Upper lobe of left lung (tissue), 6 donors: ENCODE measurements at regions not wholly inside any gene's neighbourhood (a gene's known extent, or its start where the extent isn't known, plus 50 kb on each side); places are given as distances from the start of the nearest gene placed in this dataset.

Experiments used
- ATAC-seq, 2 donors: fragments of 200-7000 bp; cut with Tn5 transposase; one replicate each; pipeline ENCODE4 v1.9.1; 2022; ENCODE audit warnings: mild to moderate bottlenecking in 2 of 2, moderate library complexity in 2 of 2; ENCODE audit not compliant: low FRiP score in 2 of 2
- DNase-seq, 2 donors: peaks; one replicate each; pipeline ENCODE4 v3.0.0-alpha.2; 2019 to 2020
- H3K27ac ChIP-seq, 4 donors: fragments of 200-600 bp; sonication (generic); one replicate each; pipeline ENCODE4 v1.5.1; 2016 to 2019
- H3K27me3 ChIP-seq, 4 donors: fragments of 200-600 bp; sonication (generic); one replicate each; pipeline ENCODE4 v1.5.1; 2017 to 2019
- H3K36me3 ChIP-seq, 4 donors: fragments of 200-600 bp; sonication (generic); one replicate each; pipeline ENCODE4 v1.5.1; 2016 to 2019
- H3K4me1 ChIP-seq, 4 donors: fragments of 200-600 bp; sonication (generic); one replicate each; pipeline ENCODE4 v1.5.1; 2018 to 2019
- H3K4me3 ChIP-seq, 4 donors: fragments of 200-600 bp; sonication (generic); one replicate each; pipeline ENCODE4 v1.5.1; 2017 to 2019; ENCODE audit warnings: mild to moderate bottlenecking in 2 of 4, moderate library complexity in 1 of 4
- H3K9me3 ChIP-seq, 4 donors: fragments of 200-600 bp; sonication (generic); one replicate each; pipeline ENCODE4 v1.5.1; 2018 to 2019
- CTCF ChIP-seq, 6 experiments: fragments of 450-650 bp in 4 of 6; fragments of 200-600 bp in 2 of 6; sonication (generic) in 2 of 6; IDR thresholded peaks; one replicate each; pipeline ENCODE4 v1.5.1; 2016 to 2019; ENCODE audit warnings: antibody characterized with exemption in 6 of 6
- EP300 ChIP-seq, 4 donors: sonication (generic); formaldehyde crosslinking; IDR thresholded peaks; one replicate each; pipeline ENCODE4 v1.5.1; 2017; ENCODE audit warnings: antibody characterized with exemption in 4 of 4, control low read depth in 2 of 4
- POLR2A ChIP-seq, 4 donors: fragments of 450-650 bp; IDR thresholded peaks; one replicate each; pipeline ENCODE4 v1.5.1; 2016 to 2017; ENCODE audit warnings: antibody characterized with exemption in 4 of 4, mild to moderate bottlenecking in 2 of 4
- POLR2AphosphoS5 ChIP-seq, 2 donors: sonication (generic); formaldehyde crosslinking; IDR thresholded peaks; one replicate each; pipeline ENCODE4 v1.5.1; 2017; ENCODE audit warnings: antibody characterized with exemption in 2 of 2
- WGBS, 2 donors: methylation state at CpG; one replicate each; pipeline ENCODE4 v1.1.5; 2017 to 2018; 5-methylcytosine and 5-hydroxymethylcytosine counted together
- donor health status: DM: no; HTN: no; CAD: no; lungs with moderate emphysema.
- donor health status: DM: no; HTN: yes; CAD: no; lungs with severe emphysema.

- Histone ChIP-seq H3K4me3 (no peak overlapping the region), H3K36me3 (no peaks in the 10 kb centered on the region), H3K27ac (peak overlapping the region in 2 of 4 donors; percentile 0 to 5), H3K4me1 (peaks cover 6 to 20% (median 12%) of the 10 kb centered on the region in 4 donors), H3K9me3 (no peaks in the 10 kb centered on the region), H3K27me3 (no peaks in the 10 kb centered on the region)
- DNase-seq = peak in 1 of 2 donors; percentile 64
- peak in 1 of 2 donors; percentile 39 for TF ChIP-seq POLR2AphosphoS5 (IDR thresholded peaks at IDR 0.05)
- no peak for TF ChIP-seq POLR2A (IDR thresholded peaks at IDR 0.05)
- peak in 1 of 4 donors; percentile 75 for TF ChIP-seq EP300 (IDR thresholded peaks at IDR 0.05)
- no peak for TF ChIP-seq CTCF (IDR thresholded peaks at IDR 0.05)
- peak; percentile 66 to 90 for ATAC-seq
- whole genome bisulfite sequencing, 2 donors = 45 to 67% methylated on average over 2 of the region's 2 CpGs
These were observed 104.4 kb upstream of the SERBP1 start for GRCh38 chr1:67534627-67535065.

- peaks cover 6 to 20% (median 12%) of the 10 kb centered on the region in 4 donors for H3K4me1 ChIP-seq
- H3K9me3 ChIP-seq = no peaks in the 10 kb centered on the region
- ATAC-seq = peak; percentile 90 to 96
- peak in 1 of 2 donors; percentile 86 for DNase-seq
- H3K36me3 ChIP-seq = no peaks in the 10 kb centered on the region
- H3K4me3 ChIP-seq = no peak overlapping the region
- H3K27ac ChIP-seq = peak overlapping the region in 1 of 4 donors; percentile 0
- no peaks in the 10 kb centered on the region for H3K27me3 ChIP-seq
- 2 to 8% methylated on average over 5 of the region's 5 CpGs for WGBS, 2 donors
- TF ChIP-seq POLR2A (IDR thresholded peaks at IDR 0.05) (no peak), POLR2AphosphoS5 (IDR thresholded peaks at IDR 0.05) (peak in 1 of 2 donors; percentile 56), EP300 (IDR thresholded peaks at IDR 0.05) (no peak), CTCF (IDR thresholded peaks at IDR 0.05) (peak; percentile 63 to 90 (median 84))
These were observed 105.3 kb upstream of the SERBP1 start for GRCh38 chr1:67535474-67535873.

GRCh38 chr1:67536957-67537666 is 106.9 kb upstream of the SERBP1 start:
- no peaks in the 10 kb centered on the region for H3K27me3 ChIP-seq
- no peak overlapping the region for H3K4me3 ChIP-seq
- H3K9me3 ChIP-seq = no peaks in the 10 kb centered on the region
- WGBS, 2 donors = 77 to 82% methylated on average over 9 of the region's 9 CpGs
- H3K4me1 ChIP-seq = peaks cover 6 to 20% (median 12%) of the 10 kb centered on the region in 4 donors
- no peaks in the 10 kb centered on the region for H3K36me3 ChIP-seq
- TF ChIP-seq CTCF (IDR thresholded peaks at IDR 0.05) (no peak), POLR2A (IDR thresholded peaks at IDR 0.05) (no peak), POLR2AphosphoS5 (IDR thresholded peaks at IDR 0.05) (no peak), EP300 (IDR thresholded peaks at IDR 0.05) (no peak)
- DNase-seq = peak in 1 of 2 donors; percentile 47
- H3K27ac ChIP-seq = no peak overlapping the region
- ATAC-seq = no peak

- ATAC-seq (no peak), DNase-seq (no peak)
- Histone ChIP-seq H3K27ac (no peak overlapping the region), H3K4me3 (no peak overlapping the region), H3K4me1 (peaks cover 6 to 20% (median 12%) of the 10 kb centered on the region in 4 donors), H3K27me3 (no peaks in the 10 kb centered on the region), H3K36me3 (no peaks in the 10 kb centered on the region), H3K9me3 (no peaks in the 10 kb centered on the region)
- TF ChIP-seq EP300 (IDR thresholded peaks at IDR 0.05) (no peak), POLR2AphosphoS5 (IDR thresholded peaks at IDR 0.05) (no peak), POLR2A (IDR thresholded peaks at IDR 0.05) (no peak), CTCF (IDR thresholded peaks at IDR 0.05) (no peak)
- WGBS, 2 donors = 85 to 89% methylated on average over 6 of the region's 6 CpGs
These were observed 107.4 kb upstream of the SERBP1 start for GRCh38 chr1:67537667-67538018.
